ENCODE measurements at regions not wholly inside any gene's neighbourhood (a gene's known extent, or its start where the extent isn't known, plus 50 kb on each side); places are given as distances from the start of the nearest gene placed in this dataset.
"Not testable (repeated sequence)": the region's sequence is repeated elsewhere in the genome, so short reads cannot be mapped to it uniquely, and the experiment has no call there.

DNA sequence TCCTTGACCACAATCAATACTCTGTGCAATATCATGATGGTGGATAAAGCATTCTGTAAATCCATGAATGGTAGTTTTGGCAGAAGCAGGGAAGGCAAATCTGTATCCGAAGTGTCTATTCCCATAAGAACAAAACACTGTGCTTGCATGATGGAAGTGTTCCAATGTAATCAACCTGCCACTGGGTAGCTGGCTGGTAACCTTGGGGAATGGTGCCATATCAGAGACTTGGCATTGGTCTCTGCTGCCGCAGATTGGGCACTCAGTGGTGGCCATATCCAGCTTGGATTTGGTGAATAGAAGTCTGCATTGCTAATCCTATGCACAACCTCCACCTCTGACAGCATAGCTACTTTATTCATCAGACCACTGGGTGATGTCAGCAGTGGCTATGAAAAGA, 114.3 kb upstream of the EMCN start:
- no peak for TF ChIP-seq ZFX (IDR thresholded peaks at IDR 0.05)
- TF ChIP-seq, protein P1, sequence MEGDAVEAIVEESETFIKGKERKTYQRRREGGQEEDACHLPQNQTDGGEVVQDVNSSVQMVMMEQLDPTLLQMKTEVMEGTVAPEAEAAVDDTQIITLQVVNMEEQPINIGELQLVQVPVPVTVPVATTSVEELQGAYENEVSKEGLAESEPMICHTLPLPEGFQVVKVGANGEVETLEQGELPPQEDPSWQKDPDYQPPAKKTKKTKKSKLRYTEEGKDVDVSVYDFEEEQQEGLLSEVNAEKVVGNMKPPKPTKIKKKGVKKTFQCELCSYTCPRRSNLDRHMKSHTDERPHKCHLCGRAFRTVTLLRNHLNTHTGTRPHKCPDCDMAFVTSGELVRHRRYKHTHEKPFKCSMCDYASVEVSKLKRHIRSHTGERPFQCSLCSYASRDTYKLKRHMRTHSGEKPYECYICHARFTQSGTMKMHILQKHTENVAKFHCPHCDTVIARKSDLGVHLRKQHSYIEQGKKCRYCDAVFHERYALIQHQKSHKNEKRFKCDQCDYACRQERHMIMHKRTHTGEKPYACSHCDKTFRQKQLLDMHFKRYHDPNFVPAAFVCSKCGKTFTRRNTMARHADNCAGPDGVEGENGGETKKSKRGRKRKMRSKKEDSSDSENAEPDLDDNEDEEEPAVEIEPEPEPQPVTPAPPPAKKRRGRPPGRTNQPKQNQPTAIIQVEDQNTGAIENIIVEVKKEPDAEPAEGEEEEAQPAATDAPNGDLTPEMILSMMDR (conservative IDR thresholded peaks at IDR 0.05), result no peak
- H3K27ac ChIP-seq, result peak overlapping the region; percentile 60

DNA sequence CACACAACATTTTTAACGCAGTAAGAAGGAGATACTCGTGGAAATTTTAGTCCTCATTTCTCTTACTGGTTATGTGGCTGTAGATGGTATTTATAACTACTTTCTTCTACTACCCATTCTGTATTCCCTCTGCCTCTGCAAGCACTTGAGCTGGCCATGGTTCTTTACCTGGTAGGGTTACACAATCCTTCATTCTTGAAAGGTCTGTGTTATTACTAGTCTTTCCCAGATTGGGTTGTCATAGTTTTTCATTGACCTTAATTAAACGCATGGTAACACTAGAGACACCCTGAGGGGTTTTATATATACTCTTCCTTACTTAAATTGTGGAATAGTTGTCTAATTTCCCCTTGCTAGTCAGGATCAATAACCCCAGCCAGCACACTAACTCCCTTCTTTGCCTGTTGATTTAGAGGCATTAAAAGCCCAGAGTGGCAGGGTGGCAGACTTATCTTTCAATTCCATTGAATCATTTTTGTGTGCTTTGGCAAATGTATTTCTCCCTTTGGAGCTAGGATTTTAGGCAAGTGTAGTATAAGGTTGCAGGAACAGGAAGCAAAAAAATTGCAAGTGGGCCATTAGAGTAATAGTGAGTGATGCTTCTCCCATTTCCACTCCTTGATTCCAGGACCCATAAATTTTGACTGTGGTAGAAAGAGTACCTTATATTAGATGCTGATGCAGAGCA, 113.6 kb upstream of the EMCN start:
- TF ChIP-seq, protein P1 (conservative IDR thresholded peaks at IDR 0.05), result no peak
- TF ChIP-seq ZFX (IDR thresholded peaks at IDR 0.05), result no peak
- peak overlapping the region; percentile 60; the same call in 1 of the 2 replicates for H3K27ac ChIP-seq

DNA sequence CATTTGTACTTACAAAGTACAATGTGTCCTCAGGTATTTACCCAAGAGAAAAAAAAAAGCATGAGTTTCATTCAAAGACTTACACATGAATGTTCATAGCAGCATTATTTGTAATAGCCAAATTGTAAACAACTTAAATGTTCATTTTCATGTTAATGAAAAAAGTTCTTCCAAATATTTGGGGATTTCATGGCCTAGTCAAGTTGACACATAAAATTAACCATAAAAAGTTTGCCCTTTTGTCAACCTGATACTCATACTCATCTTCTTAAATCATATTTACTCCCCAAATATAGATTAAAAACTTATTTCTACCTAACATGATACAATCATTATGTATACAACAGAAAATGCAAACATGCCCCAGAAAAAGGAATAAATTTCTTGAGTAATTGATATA, 112.5 kb upstream of the EMCN start:
- H3K27ac ChIP-seq, result peak overlapping the region; percentile 68; the same call in 1 of the 2 replicates

DNA sequence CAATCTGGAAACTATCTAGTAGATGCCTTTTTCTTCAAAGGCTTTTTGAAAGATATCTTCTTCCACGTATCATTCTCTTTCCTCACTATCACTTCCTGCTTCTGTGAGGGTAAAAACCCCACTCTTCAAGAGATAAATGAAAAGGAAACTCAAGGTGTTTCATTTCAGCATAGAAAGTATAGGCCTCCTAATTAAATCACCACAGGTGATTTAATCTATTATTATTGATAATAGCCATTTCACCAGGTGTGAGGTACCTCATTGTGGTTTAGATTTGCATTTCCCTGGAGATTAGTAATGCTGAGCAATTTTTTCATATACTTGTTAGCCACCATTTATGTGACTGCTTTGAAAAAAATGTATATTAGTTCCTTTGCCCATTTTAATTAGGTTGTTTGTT, 92.0 kb upstream of the EMCN start:
- H3K27ac ChIP-seq, result no peak overlapping the region
- TF ChIP-seq, protein P1 (conservative IDR thresholded peaks at IDR 0.05), result no peak
- no peak for TF ChIP-seq ZFX (IDR thresholded peaks at IDR 0.05)

More for the DNA sequence above, 112.5 kb upstream of the EMCN start:
- TF ChIP-seq, protein P1 (conservative IDR thresholded peaks at IDR 0.05), result no peak
- no peak for TF ChIP-seq ZFX (IDR thresholded peaks at IDR 0.05)

DNA sequence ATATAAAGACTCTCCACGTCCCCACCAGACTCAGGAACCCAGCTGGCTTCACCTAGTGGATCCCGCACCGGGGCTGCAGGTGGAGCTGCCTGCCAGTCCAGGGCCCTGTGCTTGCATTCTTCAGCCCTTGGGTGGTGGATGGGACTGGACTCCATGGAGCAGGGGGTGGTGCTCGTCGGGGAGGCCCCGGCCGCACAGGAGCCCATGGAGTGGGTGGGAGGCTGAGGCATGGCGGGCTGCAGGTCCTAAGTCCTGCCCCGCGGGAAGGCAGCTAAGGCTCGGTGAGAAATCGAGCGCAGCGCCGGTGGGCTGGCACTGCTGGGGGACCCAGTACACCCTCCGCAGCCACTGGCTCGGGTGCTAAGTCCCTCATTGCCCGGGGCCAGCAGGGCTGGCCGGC, 90.8 kb upstream of the EMCN start:
- H3K27ac ChIP-seq, result not testable (repeated sequence)

DNA sequence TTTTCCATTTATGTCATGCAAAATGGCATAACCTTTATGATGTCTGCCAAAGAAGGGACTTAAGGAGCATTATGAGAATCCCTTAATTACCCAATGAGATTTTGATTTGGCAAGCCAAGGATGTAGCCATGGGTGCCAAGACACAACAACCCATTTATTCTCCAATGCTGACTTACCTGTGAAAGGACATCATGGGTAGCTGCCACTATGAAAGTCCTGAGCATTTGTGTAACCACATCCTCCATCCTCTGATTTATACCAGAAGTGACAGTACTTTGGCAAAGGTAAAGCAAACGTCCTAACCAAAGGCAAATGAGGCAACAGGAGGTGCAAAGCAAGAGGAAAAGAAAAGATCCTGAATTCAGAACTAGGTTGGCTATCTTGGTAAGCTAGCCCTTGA, 87.3 kb upstream of the EMCN start:
- no peak overlapping the region for H3K27ac ChIP-seq

DNA sequence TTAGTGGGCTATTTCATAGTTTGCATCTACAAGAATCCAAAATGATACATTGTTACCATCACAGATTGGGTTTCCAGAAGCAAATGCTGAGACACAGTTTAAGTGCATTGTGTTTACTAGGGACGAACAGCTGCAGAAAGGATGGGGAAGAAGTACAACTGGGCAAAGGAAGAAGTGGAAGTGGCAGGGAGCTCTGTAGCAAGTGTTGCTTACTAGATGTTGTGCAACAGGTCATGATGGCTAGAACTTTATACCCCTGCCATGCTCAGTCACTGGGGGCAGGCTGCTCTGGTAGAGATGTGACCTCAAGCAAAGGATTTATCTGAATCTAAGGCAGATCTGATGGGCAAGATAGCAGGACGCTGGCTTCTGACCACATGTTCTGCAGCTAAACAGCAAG, 76.1 kb upstream of the EMCN start:
- H3K27ac ChIP-seq, result no peak overlapping the region
- TF ChIP-seq ZFX (IDR thresholded peaks at IDR 0.05), result no peak
- TF ChIP-seq, protein P1 (conservative IDR thresholded peaks at IDR 0.05), result no peak

More for the DNA sequence above, 87.3 kb upstream of the EMCN start:
- TF ChIP-seq ZFX (IDR thresholded peaks at IDR 0.05), result no peak
- TF ChIP-seq, protein P1 (conservative IDR thresholded peaks at IDR 0.05), result no peak
